ENCODE measurements at regions not wholly inside any gene's neighbourhood (a gene's known extent, or its start where the extent isn't known, plus 50 kb on each side); places are given as distances from the start of the nearest gene placed in this dataset.

DNA sequence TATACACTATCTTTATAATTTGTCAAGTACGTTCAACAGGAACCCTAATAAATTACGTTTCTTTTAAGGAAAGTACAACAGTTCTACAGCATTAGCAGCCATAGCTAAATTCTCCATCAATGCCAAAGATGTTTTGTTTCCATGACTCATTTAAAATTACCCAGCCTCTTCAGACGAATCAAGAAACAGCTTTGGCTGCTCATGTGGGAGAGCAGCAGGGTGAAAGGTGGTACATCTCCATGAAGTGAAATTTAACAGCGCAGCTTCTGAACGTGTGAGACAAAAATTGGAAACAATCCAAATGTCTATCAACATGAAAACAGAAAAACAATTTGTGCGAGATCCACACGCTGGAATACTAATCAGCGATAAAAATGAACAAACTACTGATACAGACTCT lies 327.3 kb upstream of the CDH6 start:
- DNase-seq, result no peak
- H3K36me3 Mint-ChIP-seq, result no peaks in the 10 kb centered on the region
- POLR2A ChIA-PET, result no interaction called here

GRCh38 chr5:30856242-30856641 lies 337.2 kb upstream of the CDH6 start:
- Mint-ChIP-seq H3K9me3 (peaks cover 7% of the 10 kb centered on the region), H3K27me3 (no peaks in the 10 kb centered on the region), H3K27ac (no peak overlapping the region), H3K36me3 (no peaks in the 10 kb centered on the region), H3K4me3 (no peak overlapping the region), H3K4me1 (no peaks in the 10 kb centered on the region)
- DNase-seq (no peak), ATAC-seq (ENCODE audit: low read depth) (no peak)
- POLR2A ChIA-PET, result no interaction called here

More for the DNA sequence above, 327.3 kb upstream of the CDH6 start:
- H3K9me3 Mint-ChIP-seq, result peaks cover 4% of the 10 kb centered on the region
- no peak for ATAC-seq (ENCODE audit: low read depth)
- no peak overlapping the region for H3K27ac Mint-ChIP-seq
- no peak overlapping the region for H3K4me3 Mint-ChIP-seq
- no peaks in the 10 kb centered on the region for H3K27me3 Mint-ChIP-seq
- no peaks in the 10 kb centered on the region for H3K4me1 Mint-ChIP-seq

DNA sequence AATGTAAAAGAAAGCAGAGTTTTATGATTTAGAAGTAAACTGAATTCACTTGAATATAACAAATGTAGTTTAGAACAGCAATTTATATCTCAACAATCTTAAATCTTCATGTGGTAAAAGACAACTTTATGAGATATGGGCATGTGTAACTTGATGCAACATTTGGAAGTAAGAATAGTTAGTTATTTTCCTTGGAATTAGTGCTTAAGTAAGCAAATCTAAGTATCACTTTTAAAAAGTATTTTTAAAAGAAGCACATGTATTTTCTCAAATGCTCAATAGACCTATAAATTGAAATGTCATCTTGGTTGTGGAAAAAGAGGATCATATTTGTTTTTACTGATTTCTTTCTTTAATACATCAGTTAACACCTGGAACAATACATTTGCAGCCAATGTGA lies 340.3 kb upstream of the CDH6 start:
- peaks cover 3% of the 10 kb centered on the region for H3K9me3 Mint-ChIP-seq
- H3K27me3 Mint-ChIP-seq, result no peaks in the 10 kb centered on the region
- ATAC-seq (ENCODE audit: low read depth) (no peak), DNase-seq (no peak)
- no peak overlapping the region for H3K27ac Mint-ChIP-seq
- POLR2A ChIA-PET, result no interaction called here
- no peaks in the 10 kb centered on the region for H3K36me3 Mint-ChIP-seq
- H3K4me1 Mint-ChIP-seq, result no peaks in the 10 kb centered on the region
- no peak overlapping the region for H3K4me3 Mint-ChIP-seq

DNA sequence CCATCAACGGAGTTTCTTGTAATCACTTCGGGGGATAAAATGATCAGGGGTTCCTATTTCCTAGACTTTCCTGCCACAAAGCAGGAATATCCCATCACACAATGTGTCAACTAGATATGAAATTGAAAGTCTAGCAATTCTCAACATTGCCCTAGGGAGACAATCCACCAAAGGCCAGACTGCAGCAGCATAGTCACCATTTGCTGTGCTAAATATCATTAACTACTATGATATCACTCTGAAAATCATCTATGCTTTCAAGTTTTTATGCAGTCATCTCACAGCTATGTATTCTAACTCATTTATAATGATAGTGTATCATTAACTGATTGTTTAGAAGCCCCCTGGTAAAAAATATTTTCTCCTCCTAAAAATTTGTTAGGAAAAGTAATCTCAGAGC lies 342.6 kb upstream of the CDH6 start:
- Mint-ChIP-seq H3K9me3 (peaks cover 1% of the 10 kb centered on the region), H3K27me3 (no peaks in the 10 kb centered on the region), H3K4me1 (no peaks in the 10 kb centered on the region), H3K27ac (no peak overlapping the region), H3K4me3 (no peak overlapping the region), H3K36me3 (no peaks in the 10 kb centered on the region)
- POLR2A ChIA-PET, result no interaction called here
- DNase-seq (no peak), ATAC-seq (ENCODE audit: low read depth) (no peak)

DNA sequence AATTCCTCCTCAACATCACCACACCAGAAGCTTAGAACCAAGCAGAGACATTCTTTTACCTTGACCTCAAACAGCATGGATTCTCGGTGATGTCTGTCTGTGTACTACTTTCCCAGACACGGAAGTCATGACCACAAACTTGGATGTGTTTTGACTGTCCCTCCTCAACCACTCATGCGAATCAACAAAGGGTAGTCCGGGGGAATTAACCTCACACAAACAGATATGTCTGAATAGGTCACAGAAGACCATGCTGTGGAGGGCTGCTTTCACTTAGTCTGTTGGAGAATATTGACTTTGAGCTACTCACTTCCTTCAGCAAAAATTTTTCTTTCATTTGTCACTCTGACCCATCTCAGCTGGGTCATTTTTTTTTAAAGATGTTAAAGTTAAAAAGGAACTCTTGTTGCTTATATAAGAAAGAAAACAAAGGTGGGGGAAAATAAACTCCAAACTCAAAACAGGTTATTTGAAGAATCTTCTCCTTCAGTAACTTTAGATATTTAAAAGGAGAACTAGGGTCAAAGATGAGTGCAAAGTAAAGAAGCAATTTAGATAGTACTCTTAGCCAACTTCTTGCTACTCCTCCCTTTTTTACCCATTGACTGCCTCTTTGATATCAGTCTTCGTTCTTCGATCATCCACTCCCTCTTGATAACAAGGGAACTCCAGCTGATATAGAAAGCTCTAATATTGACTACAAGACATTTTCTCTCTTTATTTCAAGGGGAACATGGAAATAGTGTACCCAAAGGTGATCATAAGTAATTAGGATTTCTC lies 343.4 kb upstream of the CDH6 start:
- Mint-ChIP-seq H3K27ac (no peak overlapping the region), H3K9me3 (peaks cover 1% of the 10 kb centered on the region), H3K4me3 (no peak overlapping the region), H3K4me1 (no peaks in the 10 kb centered on the region), H3K36me3 (no peaks in the 10 kb centered on the region), H3K27me3 (no peaks in the 10 kb centered on the region)
- DNase-seq (no peak), ATAC-seq (ENCODE audit: low read depth) (no peak)
- POLR2A ChIA-PET, result no interaction called here

DNA sequence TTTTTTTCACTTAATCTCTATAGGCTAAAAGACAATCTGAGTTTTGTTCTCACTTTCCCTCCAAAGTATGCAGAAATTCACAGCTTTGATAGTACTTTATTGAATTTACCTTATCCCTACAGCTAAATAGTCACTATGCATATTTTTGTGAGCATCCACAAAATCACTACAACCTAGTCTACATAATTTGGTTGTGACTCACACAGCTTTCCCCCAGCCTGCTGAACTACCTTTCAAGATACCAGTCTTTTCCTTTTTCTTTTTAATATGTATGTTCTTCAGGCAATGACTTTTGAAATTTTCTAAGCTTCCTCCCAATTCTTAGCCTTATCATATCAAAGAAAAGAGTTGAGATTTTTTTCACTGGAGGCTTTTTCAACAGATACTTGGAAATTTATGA lies 347.3 kb upstream of the CDH6 start:
- H3K36me3 Mint-ChIP-seq, result no peaks in the 10 kb centered on the region
- ATAC-seq (ENCODE audit: low read depth), result no peak
- no peak overlapping the region for H3K27ac Mint-ChIP-seq
- DNase-seq, result no peak
- POLR2A ChIA-PET, result no interaction called here
- peaks cover 1% of the 10 kb centered on the region for H3K9me3 Mint-ChIP-seq
- no peaks in the 10 kb centered on the region for H3K4me1 Mint-ChIP-seq
- no peak overlapping the region for H3K4me3 Mint-ChIP-seq
- H3K27me3 Mint-ChIP-seq, result no peaks in the 10 kb centered on the region

- no peak for ATAC-seq (ENCODE audit: low read depth)
- POLR2A ChIA-PET, result no interaction called here
- Mint-ChIP-seq H3K36me3 (no peaks in the 10 kb centered on the region), H3K27me3 (no peaks in the 10 kb centered on the region), H3K9me3 (peaks cover 1% of the 10 kb centered on the region), H3K4me1 (no peaks in the 10 kb centered on the region), H3K4me3 (no peak overlapping the region), H3K27ac (no peak overlapping the region)
- no peak for DNase-seq
Observed at GRCh38 chr5:30845194-30845593, 348.3 kb upstream of the CDH6 start.

DNA sequence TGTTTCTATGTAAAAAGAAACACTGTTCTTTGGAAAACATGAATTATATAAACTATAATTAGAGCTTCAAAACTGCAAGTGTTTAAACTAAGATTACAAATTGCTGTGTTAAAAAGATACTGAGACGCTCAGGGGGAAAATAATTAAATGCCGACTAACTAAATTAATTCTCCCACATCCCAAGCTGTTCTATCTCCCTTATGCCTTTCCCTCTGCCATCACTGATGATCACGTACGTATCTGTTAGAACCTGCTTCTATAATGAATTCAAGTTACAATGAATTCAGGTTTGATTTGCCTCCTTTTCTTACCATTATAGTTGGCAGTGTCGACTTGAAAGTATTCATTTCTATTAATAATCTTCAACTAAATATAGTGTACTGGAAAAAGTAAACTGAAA lies 349.9 kb upstream of the CDH6 start:
- no peak overlapping the region for H3K27ac Mint-ChIP-seq
- POLR2A ChIA-PET, result no interaction called here

DNA sequence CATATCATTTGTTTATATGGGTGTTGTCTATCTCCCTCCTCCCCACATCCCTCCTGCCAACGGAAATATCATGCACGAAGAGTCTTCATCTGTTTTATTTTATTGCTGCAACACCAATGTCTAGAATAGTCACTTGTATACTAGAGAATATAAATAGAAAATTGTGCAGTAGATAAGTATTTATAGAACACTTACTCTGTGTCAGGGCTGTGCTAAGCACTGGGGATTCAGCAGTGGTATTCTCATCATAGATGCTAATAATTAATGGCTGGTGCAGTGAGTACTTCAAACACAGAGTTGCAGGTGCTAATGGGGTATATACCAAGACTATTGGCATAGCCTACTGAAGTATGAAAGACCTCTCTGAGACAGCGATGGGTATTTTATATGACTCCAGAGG lies 353.5 kb upstream of the CDH6 start:
- POLR2A ChIA-PET, result no interaction called here
- Mint-ChIP-seq H3K4me3 (no peak overlapping the region), H3K4me1 (no peaks in the 10 kb centered on the region), H3K36me3 (no peaks in the 10 kb centered on the region), H3K27ac (no peak overlapping the region), H3K27me3 (no peaks in the 10 kb centered on the region), H3K9me3 (peaks cover 5% of the 10 kb centered on the region)
- no peak for DNase-seq
- ATAC-seq (ENCODE audit: low read depth), result no peak

More for the DNA sequence above, 349.9 kb upstream of the CDH6 start:
- DNase-seq, result no peak
- peaks cover under 1% of the 10 kb centered on the region for H3K9me3 Mint-ChIP-seq
- H3K4me3 Mint-ChIP-seq, result no peak overlapping the region
- no peaks in the 10 kb centered on the region for H3K27me3 Mint-ChIP-seq
- no peaks in the 10 kb centered on the region for H3K4me1 Mint-ChIP-seq
- ATAC-seq (ENCODE audit: low read depth), result no peak
- no peaks in the 10 kb centered on the region for H3K36me3 Mint-ChIP-seq

GRCh38 chr5:30838936-30839496 lies 354.5 kb upstream of the CDH6 start:
- no peaks in the 10 kb centered on the region for H3K36me3 Mint-ChIP-seq
- ATAC-seq (ENCODE audit: low read depth) (no peak), DNase-seq (no peak)
- no peaks in the 10 kb centered on the region for H3K27me3 Mint-ChIP-seq
- no peaks in the 10 kb centered on the region for H3K4me1 Mint-ChIP-seq
- POLR2A ChIA-PET, result no interaction called here
- H3K4me3 Mint-ChIP-seq, result no peak overlapping the region
- H3K9me3 Mint-ChIP-seq, result peaks cover 5% of the 10 kb centered on the region
- no peak overlapping the region for H3K27ac Mint-ChIP-seq

GRCh38 chr5:30832519-30832918 lies 361.0 kb upstream of the CDH6 start:
- DNase-seq, result no peak
- Mint-ChIP-seq H3K4me1 (no peaks in the 10 kb centered on the region), H3K27ac (no peak overlapping the region), H3K36me3 (no peaks in the 10 kb centered on the region), H3K27me3 (no peaks in the 10 kb centered on the region), H3K9me3 (peaks cover 5% of the 10 kb centered on the region), H3K4me3 (no peak overlapping the region)
- POLR2A ChIA-PET, result no interaction called here
- no peak for ATAC-seq (ENCODE audit: low read depth)

GRCh38 chr5:30831605-30832004 lies 361.9 kb upstream of the CDH6 start:
- no peak for ATAC-seq (ENCODE audit: low read depth)
- no peak for DNase-seq
- H3K4me1 Mint-ChIP-seq, result no peaks in the 10 kb centered on the region
- no peak overlapping the region for H3K4me3 Mint-ChIP-seq
- H3K27me3 Mint-ChIP-seq, result no peaks in the 10 kb centered on the region
- H3K36me3 Mint-ChIP-seq, result no peaks in the 10 kb centered on the region
- POLR2A ChIA-PET, result no interaction called here
- H3K27ac Mint-ChIP-seq, result no peak overlapping the region
- peaks cover 1% of the 10 kb centered on the region for H3K9me3 Mint-ChIP-seq

DNA sequence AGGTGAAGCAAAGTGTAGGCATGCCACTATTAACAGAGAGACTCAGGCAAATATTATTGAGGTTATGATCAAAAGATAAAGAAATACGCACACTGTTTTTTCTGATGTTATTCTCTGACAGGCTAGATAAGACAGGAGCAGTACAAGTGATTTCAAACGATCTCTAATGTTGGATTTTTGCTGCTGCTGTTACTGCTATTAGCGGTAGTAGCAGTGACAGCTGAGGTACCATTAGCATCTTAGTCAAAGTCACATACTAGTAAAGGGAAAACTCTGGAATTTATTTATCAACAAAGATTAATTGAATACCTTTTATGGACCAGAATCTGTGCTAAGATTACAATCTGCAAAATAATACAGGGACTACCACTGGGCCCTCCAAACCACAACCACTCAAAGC lies 362.4 kb upstream of the CDH6 start:
- ATAC-seq (ENCODE audit: low read depth), result no peak
- no peaks in the 10 kb centered on the region for H3K27me3 Mint-ChIP-seq
- DNase-seq, result no peak
- no peak overlapping the region for H3K4me3 Mint-ChIP-seq
- peaks cover 1% of the 10 kb centered on the region for H3K9me3 Mint-ChIP-seq
- H3K4me1 Mint-ChIP-seq, result no peaks in the 10 kb centered on the region
- H3K36me3 Mint-ChIP-seq, result no peaks in the 10 kb centered on the region
- POLR2A ChIA-PET, result no interaction called here
- no peak overlapping the region for H3K27ac Mint-ChIP-seq

DNA sequence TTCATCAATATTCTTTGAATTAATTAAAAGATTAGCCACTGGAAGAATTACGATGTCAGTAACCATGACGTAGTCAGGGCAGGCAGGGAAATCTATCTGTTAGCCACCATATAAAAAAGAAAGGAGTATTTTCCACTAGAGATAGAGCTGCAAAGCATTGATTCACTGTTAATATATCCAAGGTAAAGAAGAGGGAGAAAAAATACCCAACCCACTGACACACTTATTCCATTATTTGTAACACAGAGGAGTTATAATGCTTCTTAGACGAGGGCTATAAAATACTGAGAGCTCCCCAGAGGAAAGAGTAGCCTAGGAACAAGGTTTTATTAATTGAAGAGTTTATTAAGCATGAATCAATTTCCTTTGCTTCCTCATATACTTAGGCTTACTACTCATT lies 382.2 kb upstream of the CDH6 start:
- H3K36me3 Mint-ChIP-seq, result no peaks in the 10 kb centered on the region
- POLR2A ChIA-PET, result no interaction called here

More for the DNA sequence above, 382.2 kb upstream of the CDH6 start:
- no peaks in the 10 kb centered on the region for H3K4me1 Mint-ChIP-seq
- DNase-seq (no peak), ATAC-seq (ENCODE audit: low read depth) (no peak)
- no peaks in the 10 kb centered on the region for H3K27me3 Mint-ChIP-seq
- H3K4me3 Mint-ChIP-seq, result no peak overlapping the region
- peaks cover 14% of the 10 kb centered on the region for H3K9me3 Mint-ChIP-seq
- H3K27ac Mint-ChIP-seq, result no peak overlapping the region

All from activated naive CD8-positive, alpha-beta T cell treated with anti-CD3 and anti-CD28 coated beads, Interleukin-2, amount 10 ng/mL, durations not matched to agents 7 days and 5 days (primary cell).